PC-9 (cell line): ENCODE measurements at regions not wholly inside any gene's neighbourhood (a gene's known extent, or its start where the extent isn't known, plus 50 kb on each side); places are given as distances from the start of the nearest gene placed in this dataset.

Experiments
- BruUV-seq: library from RNA; stranded (reverse); fragments of 400-500 nt; replicated peaks from 2 replicates; lab custom pipeline; 2021; lab: Mats Ljungman, UMichigan
- CTCF ChIA-PET: fragments of 300-600 bp; sonication (Branson Sonifier 250); formaldehyde crosslinking; loops from one replicate; lab custom pipeline; 2022; ENCODE audit warnings: antibody characterized with exemption; lab: Charles Lee
- POLR2A ChIA-PET: fragments of 300-600 bp; sonication (Branson Sonifier 250); formaldehyde crosslinking; loops from one replicate; lab custom pipeline; 2022; ENCODE audit warnings: antibody characterized with exemption; ENCODE audit not compliant: unreplicated experiment; lab: Charles Lee
- DNase-seq, 2 experiments: peaks; one replicate each; pipeline versions ENCODE4 v3.0.0 to v3.0.0-alpha.2; 2015 to 2022; ENCODE audit warnings: mixed read lengths in 1 of 2
- H2AFZ ChIP-seq: fragments of 200-600 bp; sonication (generic); 2 replicates; pipeline ENCODE4 v1.8.1; 2017; ENCODE audit warnings: antibody characterized with exemption
- H3F3A ChIP-seq: fragments of 200-600 bp; sonication (generic); 2 replicates; pipeline ENCODE4 v1.8.1; 2017; ENCODE audit warnings: antibody characterized with exemption, mild to moderate bottlenecking, low read depth; ENCODE audit not compliant: insufficient read depth
- H3K27ac ChIP-seq: fragments of 200-600 bp; sonication (generic); 2 replicates; pipeline ENCODE4 v1.6.1; 2016; ENCODE audit warnings: mixed run types
- H3K27me3 ChIP-seq: fragments of 200-600 bp; sonication (generic); 2 replicates; pipeline ENCODE4 v1.6.1; 2016; ENCODE audit warnings: low read depth, mixed run types; ENCODE audit not compliant: insufficient read depth
- H3K36me3 ChIP-seq: fragments of 200-600 bp; sonication (generic); 2 replicates; pipeline ENCODE4 v1.6.1; 2016; ENCODE audit warnings: low read depth, mixed run types
- H3K4me1 ChIP-seq: fragments of 200-600 bp; sonication (generic); replicated peaks from 2 replicates; pipeline ENCODE4 v1.6.1; 2016; ENCODE audit warnings: mixed run types; ENCODE audit not compliant: insufficient read depth
- H3K4me2 ChIP-seq: fragments of 200-600 bp; sonication (generic); 2 replicates; pipeline ENCODE4 v1.6.1; 2017; ENCODE audit warnings: mixed run types
- H3K4me3 ChIP-seq: fragments of 200-600 bp; sonication (generic); 2 replicates; pipeline ENCODE4 v1.6.1; 2016; ENCODE audit warnings: mixed run types
- H3K79me2 ChIP-seq: fragments of 200-600 bp; sonication (generic); 2 replicates; pipeline ENCODE4 v1.6.1; 2017; ENCODE audit warnings: low read depth, mixed run types
- H3K9me2 ChIP-seq: fragments of 200-600 bp; sonication (generic); 2 replicates; pipeline ENCODE4 v1.8.1; 2017; ENCODE audit warnings: mild to moderate bottlenecking; ENCODE audit not compliant: insufficient read depth
- H3K9me3 ChIP-seq: fragments of 200-600 bp; sonication (generic); 2 replicates; pipeline ENCODE4 v1.8.1; 2016; ENCODE audit warnings: low read depth; ENCODE audit not compliant: insufficient read depth
- H4K20me1 ChIP-seq: fragments of 200-600 bp; sonication (generic); 2 replicates; pipeline ENCODE4 v1.8.1; 2017; ENCODE audit not compliant: insufficient read depth
- CTCF ChIP-seq: fragments of 200-600 bp; sonication (generic); conservative IDR thresholded peaks from 2 replicates; pipeline ENCODE4 v1.6.1; 2017; ENCODE audit warnings: mixed run types, antibody characterized with exemption, mild to moderate bottlenecking, moderate library complexity
- EZH2 ChIP-seq: fragments of 200-600 bp; sonication (generic); IDR thresholded peaks from 2 replicates; pipeline ENCODE4 v1.8.0; 2017; ENCODE audit warnings: antibody characterized with exemption, low read depth
- intact Hi-C: fragments of 100-400 bp; cut with micrococcal nuclease; formaldehyde crosslinking; loops from one replicate; pipeline ENCODE4 v1.10.0; 2022; ENCODE audit not compliant: unreplicated experiment

DNA sequence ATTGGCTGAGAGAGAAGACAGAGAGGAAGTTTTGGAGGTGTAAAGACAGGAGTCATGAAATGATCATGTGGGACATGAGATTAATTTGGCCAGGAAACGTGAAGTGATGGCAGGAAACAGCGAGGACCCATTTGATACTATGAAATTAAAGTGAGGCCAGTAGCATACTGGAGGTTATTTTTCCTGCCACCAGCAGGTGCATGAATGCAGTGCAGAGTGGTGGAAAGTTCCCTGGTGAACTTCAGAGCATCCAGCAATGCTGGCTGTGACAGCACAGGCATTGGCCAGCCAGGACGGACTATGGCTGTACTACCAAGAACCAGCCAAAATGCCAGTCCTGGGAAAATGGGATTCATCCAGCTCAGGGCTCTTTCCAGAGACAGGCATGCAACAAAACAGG, 152.2 kb downstream of the SYK start:
- H3K4me2 ChIP-seq: no peak overlapping the region
- no peaks in the 10 kb centered on the region for H3K9me2 ChIP-seq
- H4K20me1 ChIP-seq: no peaks in the 10 kb centered on the region
- no peaks in the 10 kb centered on the region for H3K36me3 ChIP-seq
- DNase-seq: no peak
- intact Hi-C loops: no loop called here
- CTCF ChIA-PET: no interaction called here
- POLR2A ChIA-PET: no interaction called here
- H3K9me3 ChIP-seq: no peaks in the 10 kb centered on the region
- peaks cover 6% of the 10 kb centered on the region; the same call in 1 of the 2 replicates for H3F3A ChIP-seq
- H3K79me2 ChIP-seq: no peaks in the 10 kb centered on the region
- BruUV-seq: no TSS peak
- no peaks in the 10 kb centered on the region for H3K27me3 ChIP-seq
- no peak overlapping the region for H3K4me3 ChIP-seq
- H3K4me1 ChIP-seq: peaks cover 24% of the 10 kb centered on the region
- no peak overlapping the region for H2AFZ ChIP-seq
- H3K27ac ChIP-seq: no peak overlapping the region
- TF ChIP-seq CTCF (no peak), EZH2 (no peak)

DNA sequence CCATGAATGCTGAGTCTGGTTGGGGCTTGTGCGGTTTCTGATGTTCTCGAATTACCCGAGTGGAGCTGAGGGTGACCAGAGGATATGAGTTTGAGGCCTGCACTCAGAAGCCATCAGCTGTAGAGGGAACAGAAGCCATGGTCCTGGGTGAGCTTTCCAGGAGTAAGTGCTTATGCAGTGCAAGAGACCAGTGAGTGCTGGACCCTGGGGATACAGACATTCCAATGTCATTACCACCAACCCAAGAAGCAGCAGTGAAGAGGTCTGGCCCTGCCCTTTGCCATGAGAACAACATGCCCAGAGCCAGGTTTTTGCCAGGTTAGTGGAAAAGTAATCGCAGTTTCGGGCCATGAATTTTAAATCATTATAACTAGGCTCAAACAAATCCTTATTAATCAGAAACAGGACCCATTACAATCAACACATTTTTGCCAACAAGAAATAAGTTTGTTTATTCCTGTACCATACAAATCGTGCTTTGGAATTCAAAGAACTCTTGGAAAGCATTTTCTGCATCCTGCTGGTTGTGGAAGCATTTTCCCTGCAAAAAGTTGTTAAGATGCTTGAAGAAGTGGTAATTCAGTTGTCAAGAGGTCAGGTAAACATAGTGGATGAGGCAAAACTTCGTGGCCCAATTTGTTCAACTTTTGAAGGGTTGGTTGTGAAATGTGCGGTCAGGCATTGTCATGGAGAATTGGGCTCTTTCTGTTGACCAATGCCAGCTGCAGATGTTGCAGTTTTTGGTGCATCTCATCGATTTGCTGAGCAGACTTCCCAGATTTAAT, 154.6 kb downstream of the SYK start:
- no peak overlapping the region for H3K4me2 ChIP-seq
- POLR2A ChIA-PET: no interaction called here
- no TSS peak for BruUV-seq
- H3K79me2 ChIP-seq: no peaks in the 10 kb centered on the region
- no peaks in the 10 kb centered on the region for H4K20me1 ChIP-seq
- H3K27me3 ChIP-seq: no peaks in the 10 kb centered on the region
- no peaks in the 10 kb centered on the region for H3K36me3 ChIP-seq
- no peak overlapping the region for H2AFZ ChIP-seq
- H3K4me1 ChIP-seq: peaks cover 31% of the 10 kb centered on the region
- no peak overlapping the region for H3K27ac ChIP-seq
- H3K9me2 ChIP-seq: no peaks in the 10 kb centered on the region
- no peaks in the 10 kb centered on the region for H3K9me3 ChIP-seq
- TF ChIP-seq EZH2 (no peak), CTCF (no peak)
- CTCF ChIA-PET: interaction anchor here (0.6 kb wide), 1 partner anchor 771 kb away, joined by 3 read pairs; no protein-coding TSS in a partner anchor
- no peak overlapping the region for H3K4me3 ChIP-seq
- intact Hi-C loops: no loop called here
- no peak for DNase-seq
- peaks cover 5% of the 10 kb centered on the region; the same call in 1 of the 2 replicates for H3F3A ChIP-seq

DNA sequence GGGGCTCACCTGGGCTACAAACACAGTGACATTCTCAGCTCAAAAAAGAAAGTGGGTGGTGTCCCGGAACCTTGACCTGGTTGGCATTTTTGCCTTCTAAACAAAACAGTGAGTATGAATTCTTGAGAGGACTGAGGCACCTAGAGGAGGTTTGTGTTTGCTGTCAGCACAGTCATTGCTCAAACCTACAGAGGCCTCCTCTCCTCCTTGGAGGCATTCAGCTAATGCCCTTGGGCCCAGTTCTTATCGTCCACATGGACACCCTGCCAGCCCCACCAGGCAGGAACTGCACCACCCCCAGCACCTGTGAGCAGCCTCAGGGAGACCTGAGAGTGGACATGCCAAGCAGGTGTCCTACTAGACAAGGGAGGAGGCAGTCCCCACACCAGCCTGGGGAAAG, 156.7 kb downstream of the SYK start:
- no peak for TF ChIP-seq EZH2
- no peak for TF ChIP-seq CTCF
- Histone ChIP-seq H3F3A (peaks cover 5% of the 10 kb centered on the region; the same call in 1 of the 2 replicates), H3K9me3 (no peaks in the 10 kb centered on the region), H3K36me3 (no peaks in the 10 kb centered on the region), H3K27ac (peak overlapping the region; percentile 36), H3K4me2 (peak overlapping the region; percentile 49), H3K4me1 (peaks cover 35% of the 10 kb centered on the region), H2AFZ (no peak overlapping the region), H3K79me2 (no peaks in the 10 kb centered on the region), H3K4me3 (no peak overlapping the region), H4K20me1 (no peaks in the 10 kb centered on the region), H3K27me3 (no peaks in the 10 kb centered on the region), H3K9me2 (no peaks in the 10 kb centered on the region)
- intact Hi-C loops: loop anchor here (1.0 kb wide), 1 partner anchor 43 kb away; no protein-coding TSS in a partner anchor
- DNase-seq: peak; percentile 68 to 82
- no TSS peak for BruUV-seq
- ChIA-PET POLR2A (no interaction called here), CTCF (interaction anchor here (0.6 to 1.5 kb wide), 5 partner anchors 16 to 99 kb away, joined by 3 to 15 read pairs (median 4); no protein-coding TSS in a partner anchor)
